CD1c-positive myeloid dendritic cell (primary cell): ENCODE measurements at regions not wholly inside any gene's neighbourhood (a gene's known extent, or its start where the extent isn't known, plus 50 kb on each side); places are given as distances from the start of the nearest gene placed in this dataset.
"Not testable (repeated sequence)": the region's sequence is repeated elsewhere in the genome, so short reads cannot be mapped to it uniquely, and the experiment has no call there.

Source experiments
- DNase-seq: peaks from one replicate; pipeline ENCODE4 v3.0.0-alpha.2; 2016; ENCODE audit errors: extremely low spot score

DNA sequence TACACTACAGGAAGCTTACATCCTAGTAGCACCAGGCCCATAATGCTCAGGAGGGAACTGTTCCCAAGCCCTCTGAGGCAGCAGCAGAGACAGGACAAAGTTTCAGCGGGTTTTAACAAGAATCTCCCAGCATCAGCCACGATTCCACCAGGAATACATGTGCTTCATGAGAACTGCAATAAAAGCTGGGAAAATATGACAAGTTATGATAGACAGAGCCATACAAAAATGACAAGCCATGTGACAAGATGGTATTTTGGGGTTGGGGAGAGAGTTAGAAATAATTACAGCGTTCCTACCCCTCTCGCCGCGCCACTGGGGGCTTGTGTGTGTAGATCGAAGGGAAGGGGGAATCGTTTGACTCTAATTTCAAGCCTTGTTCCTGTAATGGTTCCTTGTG, 112.7 kb upstream of the CTBP2 start:
- DNase-seq, result no peak

DNA sequence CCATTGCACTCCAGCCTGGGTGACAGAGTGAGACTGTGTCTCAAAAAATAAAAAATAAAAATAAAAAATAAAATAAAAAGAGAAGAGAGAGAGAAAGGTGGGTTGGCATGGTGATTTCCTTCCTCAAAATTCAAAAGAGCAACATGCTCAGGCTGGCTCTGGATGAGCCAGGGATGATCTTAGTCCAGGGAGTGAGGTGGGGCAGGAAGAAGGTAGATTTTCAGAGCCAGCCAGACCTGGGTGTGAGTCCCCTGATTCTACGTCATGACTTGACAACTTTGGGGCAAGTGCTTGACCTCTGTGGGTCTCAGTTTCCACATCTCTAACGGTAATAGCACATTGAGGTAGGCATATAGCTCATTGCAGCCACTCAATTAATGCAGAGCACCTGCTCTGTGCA, 109.4 kb upstream of the CTBP2 start:
- DNase-seq, result no peak

DNA sequence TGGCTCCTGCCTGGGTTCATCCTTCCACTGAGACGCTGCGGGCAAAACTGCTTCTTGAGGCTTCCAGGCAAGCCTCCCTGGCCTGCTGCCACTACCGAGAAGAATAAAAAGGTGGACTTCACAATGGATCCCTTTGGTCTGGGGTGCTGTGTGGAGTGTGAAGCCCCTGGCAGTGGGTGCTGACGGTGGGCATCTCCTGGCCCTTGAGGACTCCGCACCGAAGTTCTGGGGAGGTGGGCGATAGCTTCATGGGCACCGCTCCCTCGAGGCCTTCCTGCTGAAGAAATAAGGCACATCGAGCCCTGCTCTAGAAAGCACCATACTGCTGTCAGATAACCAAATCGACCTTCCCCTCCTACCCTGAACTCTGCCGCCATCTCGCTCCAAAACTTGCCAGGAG, 106.6 kb upstream of the CTBP2 start:
- no peak for DNase-seq

DNA sequence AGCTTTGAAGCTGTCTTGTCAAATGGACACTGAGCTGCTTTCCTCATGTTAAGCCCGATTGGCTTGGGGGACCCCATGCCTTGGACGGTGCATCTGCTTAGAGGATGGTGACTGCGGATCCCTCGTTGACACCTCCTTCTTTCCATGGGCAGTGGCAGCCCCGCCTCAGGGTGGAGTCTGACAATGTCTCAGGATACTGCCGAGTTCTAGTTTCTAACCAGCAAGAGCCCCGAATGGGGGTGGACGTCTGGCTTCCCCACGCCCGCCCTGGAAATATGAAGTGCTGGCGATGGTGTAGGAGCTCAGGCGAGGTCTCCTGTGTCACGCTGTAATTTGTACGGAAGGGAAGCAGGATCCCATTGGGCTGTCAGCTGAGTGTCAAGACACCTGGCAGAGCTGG, 106.2 kb upstream of the CTBP2 start:
- DNase-seq, result no peak

DNA sequence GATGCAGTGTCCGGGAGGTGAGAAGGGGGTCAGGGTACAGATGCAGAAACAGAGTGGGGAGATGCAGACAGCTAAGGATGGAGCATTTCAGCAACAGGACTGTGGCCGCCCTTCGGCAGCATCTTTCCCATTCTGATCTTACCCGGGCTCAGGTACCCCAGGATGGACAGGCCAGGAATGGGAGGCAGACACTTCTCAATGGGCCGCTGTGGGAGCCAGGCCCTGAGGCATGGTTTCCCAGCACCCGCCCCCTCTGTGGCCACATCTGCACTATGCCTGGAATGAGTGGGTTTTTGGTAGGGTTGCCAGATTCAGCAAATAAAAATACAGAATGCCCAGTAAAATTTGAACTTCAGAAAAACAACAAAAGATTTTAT, 105.2 kb upstream of the CTBP2 start:
- no peak for DNase-seq

DNA sequence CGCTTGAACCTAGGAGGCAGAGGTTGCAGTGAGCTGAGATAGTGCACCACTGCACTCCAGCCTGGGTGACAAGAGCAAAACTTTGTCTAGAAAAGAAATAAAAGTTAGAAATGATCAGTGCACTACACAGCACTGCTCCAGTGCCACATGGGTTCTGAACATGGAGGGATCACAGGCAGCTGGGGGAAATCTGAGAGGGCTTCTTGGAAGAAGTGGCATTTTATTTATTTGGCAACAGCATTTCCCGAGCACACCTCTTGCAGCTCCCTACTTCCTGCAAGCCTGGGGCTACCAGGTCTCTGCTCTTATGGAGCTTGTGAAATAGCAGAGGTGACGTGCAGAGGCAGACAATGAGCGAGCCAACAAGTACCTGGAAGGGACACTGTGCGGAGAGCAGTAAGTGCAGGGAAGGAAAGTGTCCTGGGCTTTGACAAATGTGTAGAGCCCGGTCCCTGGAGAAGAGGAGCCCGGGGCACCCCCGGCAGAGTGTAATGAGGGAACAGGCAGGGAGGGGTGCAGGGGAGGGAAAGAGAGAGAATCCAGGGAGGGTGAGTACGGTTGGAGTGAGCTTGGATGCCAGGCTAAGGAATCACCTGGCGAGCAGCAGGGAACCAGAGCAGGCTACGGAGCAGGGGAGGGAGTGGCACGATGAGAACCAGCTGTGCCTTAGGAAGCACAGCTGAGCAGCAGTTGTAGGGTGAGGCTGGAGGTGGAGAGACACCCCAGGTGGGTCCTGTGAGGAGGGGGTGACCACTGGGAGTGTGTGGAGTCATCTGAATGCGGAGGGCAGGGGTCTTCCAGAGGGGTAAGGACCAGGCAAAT, 104.6 kb upstream of the CTBP2 start:
- no peak for DNase-seq

DNA sequence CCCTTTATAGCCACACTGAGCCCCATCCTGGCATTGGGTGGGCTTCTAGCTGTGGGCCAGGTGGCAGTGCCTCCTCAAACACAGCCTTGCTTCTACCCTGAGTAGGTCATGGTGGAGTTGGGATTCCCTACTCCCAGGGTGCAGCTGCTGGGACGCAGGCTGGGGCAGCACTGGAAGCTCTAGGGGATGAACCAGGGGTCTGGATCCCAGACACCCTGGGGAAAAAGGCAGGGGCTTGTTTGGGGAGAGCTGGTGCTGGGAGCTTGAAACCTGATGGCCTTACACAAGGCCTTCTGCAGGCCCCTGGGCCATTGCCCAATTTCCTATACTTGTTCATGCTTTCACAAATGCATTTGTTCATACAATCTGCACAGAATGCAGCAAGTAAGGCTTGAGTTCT, 103.7 kb upstream of the CTBP2 start:
- DNase-seq, result no peak

DNA sequence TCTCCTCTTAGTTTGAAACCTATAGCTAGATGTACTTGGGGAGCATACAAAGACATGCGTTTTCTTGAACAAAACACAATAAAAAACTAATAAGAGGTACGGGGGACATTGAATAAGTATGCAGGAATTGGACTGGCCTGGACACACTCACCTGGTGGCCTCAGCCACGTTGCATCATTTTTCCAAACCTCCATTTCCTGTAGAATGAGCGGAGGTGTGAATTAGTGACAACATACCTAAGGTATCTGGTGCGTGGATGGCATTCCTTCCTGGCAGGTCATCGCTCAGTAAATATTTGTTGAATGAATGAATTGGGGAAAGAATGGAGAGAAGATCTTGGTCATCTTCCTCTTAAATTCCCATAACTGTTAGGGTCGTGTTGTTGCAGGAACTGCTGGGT, 103.2 kb upstream of the CTBP2 start:
- no peak for DNase-seq

DNA sequence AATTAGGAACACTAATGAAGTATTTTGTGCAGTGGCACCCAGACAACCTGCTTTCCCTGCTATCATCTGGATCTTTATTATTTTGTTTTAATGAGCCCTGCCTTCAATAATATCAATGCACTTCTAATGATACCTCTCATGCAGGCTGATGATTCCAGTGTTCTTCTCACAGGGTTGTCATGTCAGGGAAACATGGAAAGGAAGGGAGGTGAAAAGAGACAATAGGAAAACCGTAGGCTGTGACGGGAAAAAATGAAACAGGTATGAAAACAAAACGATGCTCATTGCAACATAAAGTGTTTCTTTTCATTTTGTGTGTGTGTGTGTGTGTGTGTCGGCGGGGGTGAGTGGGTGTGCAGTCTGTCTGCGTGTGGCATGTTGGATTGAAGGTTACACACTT, 102.6 kb upstream of the CTBP2 start:
- DNase-seq, result no peak

DNA sequence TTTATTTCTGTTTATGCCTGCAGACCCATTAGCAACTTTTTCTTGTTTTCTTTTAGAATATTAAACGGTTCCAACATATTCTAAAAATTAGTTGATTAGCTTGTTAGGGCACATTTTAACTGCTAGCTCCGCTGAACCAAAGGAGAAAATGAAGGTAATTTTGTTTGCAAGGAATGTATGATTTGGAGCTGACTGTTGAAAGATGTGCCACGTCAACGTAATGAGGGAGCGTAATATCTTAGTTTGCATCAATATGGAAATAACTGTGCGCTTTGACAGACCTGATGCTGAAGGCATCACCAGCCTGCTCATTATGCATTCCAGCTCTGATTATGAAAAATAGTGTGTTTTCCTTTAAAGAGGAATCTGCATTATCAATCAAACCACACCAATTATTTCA, 102.0 kb upstream of the CTBP2 start:
- DNase-seq, result no peak

DNA sequence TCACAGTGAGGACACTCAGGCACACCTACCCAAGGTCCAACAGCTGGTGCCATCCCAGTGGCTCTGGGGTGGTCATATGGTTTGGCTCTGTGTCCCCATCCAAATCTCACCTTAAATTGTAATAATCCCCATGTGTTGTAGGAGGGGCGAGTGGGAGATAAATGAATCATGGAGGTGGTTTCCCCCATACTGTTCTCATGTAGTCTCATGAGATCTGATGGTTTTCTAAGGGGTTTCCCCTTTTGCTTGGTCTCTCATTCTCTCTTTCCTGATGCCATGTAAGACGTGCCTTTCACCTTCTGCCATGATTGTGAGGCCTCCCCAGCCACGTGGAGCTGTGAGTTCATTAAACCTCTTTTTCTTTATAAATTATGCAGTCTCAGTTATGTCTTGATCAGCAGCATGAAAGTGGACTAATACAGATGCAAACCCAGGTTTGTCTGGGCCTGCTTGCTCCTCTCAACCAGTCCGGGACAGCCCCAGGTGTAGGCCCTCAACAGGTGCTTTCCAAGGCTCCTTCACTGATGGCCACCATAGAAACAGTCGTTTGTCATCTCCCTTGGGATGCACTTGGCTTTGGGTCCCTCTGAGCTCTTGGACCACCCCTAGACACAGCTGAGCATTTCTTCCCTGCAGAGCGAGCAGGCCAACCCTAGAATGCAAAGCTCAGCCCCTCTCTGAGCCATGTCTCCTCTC, 101.3 kb upstream of the CTBP2 start:
- DNase-seq, result no peak

DNA sequence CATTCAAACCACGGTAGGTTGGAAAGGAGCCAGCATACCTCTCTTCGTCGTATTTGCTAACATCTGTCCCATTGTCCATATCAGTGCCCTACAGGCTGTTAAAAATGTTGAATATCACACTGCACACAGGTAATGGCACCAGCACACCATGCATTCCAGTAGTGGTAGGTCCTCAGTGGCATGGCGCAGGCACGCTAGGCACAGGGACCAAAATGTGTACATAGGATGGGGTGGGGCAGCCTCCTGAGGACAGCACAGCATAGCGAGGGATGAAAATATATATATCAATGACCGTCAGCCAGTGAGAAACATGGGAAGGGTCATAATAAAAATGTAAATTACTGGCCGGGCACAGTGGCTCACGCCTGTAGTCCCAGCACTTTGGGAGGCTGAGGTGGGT, 99.9 kb upstream of the CTBP2 start:
- no peak for DNase-seq

DNA sequence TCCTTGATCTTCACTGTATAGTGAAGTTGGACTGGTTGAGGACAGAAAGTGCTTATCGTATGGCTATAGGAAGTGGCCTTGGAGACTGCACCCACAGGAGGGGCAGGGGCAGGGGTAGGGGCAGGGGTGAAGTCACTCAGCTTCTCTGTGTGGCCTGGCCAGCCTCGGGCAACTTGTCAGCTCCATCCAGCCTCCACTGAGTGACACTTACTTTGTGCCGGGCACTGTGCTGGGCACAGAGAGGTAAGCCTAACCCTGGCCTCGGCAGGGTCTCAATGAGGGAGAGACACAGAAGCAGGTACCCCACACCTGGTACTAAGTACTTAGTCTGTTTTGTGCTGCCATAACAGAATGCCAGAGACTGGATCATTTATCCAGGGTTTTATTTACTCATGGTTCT, 99.3 kb upstream of the CTBP2 start:
- DNase-seq, result no peak

DNA sequence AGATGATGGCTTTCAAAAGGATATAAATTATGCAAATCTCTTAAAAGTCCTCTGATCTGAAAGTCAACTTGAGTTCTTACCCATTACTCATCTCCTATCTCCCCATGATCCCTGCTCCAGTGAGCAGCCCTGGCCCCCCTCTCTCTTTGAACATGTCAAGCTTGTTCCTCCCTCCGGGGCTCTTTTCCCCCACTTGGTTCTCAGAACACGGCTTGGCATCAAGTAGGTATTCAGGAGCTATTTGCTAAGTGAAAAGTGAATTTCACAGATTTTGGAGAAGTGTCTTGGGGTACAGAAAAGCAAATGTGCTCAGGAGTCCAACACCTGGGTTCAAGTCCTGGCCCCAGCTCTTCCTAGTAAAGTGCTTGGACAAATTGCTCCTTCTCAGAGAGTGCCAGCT, 98.3 kb upstream of the CTBP2 start:
- DNase-seq, result no peak

DNA sequence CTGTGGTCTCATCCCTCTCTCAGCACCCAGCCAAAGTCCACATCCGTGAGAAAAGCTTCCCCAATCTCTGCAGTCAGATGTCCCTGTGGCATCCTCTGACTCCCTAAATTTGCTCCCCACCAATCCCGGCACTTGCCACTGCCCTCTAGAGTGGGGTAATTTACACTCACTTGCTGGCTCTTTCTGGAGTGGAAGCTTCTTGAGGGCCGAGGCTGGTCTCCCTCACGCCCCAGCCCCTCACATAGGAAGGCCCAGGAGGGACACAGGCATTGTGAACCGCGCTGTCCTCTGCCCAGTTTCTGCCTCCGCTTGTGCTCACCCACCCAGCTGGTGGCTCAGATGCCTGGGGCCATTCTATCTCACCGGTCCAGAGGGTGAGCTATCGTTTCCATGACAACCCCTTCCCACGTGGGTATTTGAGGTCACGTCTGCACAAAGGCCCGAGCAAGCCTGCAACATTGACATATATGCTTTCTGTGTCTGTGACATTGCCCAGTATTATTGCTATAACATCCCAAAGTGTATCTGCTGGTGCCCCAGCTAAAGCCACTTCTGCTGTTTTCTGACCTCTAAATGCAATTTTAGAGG, 97.3 kb upstream of the CTBP2 start:
- no peak for DNase-seq

DNA sequence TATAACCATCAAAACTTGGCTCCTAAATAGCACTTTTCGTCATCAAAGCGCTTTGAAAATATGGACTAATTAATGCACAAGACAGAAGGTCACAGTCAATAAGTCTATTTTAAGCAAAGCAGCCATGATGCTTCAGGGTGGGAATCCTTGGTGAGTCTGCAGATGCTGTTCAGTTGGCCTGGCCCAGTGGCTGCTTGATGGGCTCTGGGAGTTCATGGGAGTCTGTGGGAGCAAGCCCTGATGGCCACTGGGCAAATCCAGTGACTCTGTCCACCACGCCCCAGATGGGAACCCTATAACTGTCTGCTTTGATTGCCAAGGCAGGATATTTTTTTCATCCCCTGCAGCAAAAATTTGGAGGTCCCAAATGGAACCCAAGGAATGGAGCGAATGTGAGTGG, 95.7 kb upstream of the CTBP2 start:
- DNase-seq, result no peak

DNA sequence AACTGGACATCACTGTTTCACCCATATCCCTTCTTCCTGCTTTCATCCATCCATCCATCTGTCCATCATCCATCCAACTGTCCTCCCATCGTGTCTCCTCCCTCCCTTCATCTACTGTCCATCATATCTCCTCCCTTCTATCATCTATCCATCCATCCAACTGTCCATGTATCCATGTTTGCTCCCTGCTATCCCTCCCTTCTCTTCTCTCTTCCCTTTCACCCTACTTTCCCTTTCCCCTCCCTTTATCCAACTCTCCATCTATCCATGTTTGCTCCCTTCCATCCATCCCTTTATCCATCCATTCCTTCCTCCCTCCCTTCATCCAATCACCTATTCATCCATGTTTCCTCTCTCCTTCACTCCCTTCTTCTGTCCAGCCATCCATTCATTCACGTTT, 92.6 kb upstream of the CTBP2 start:
- DNase-seq, result no peak

DNA sequence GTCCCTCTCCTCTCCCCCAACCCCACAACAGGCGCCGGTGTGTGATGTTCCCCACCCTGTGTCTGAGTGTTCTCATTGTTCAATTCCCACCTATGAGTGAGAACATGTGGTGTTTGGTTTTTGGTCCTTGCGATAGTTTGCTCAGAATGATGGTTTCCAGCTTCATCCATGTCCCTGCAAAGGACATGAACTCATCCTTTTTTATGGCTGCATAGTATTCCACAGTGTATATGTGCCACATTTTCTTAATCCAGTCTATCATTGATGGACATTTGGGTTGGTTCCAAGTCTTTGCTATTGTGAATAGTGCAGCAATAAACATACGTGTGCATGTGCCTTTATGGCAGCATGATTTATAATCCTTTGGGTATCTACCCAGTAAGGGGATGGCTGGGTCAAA, 90.5 kb upstream of the CTBP2 start:
- not testable (repeated sequence) for DNase-seq

DNA sequence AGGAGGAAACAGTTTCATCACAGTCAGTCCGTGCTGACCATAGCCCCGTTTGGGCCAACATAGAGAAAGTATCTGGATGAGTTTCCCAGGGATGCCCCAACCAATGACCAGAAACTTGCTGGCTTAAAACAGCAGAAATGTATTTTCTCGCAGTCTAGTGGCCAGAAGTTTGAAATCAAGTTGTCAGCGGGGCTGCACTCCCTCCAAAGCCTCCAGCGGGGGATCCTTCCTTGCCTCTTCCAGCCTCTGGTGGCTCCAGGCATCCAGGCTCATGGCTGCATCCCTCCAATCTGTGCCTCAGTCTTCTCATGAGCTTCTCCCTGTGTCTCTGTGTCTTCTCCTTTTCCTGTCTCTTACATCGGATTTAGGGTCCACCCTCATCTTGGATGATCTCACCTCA, 89.6 kb upstream of the CTBP2 start:
- DNase-seq, result no peak

DNA sequence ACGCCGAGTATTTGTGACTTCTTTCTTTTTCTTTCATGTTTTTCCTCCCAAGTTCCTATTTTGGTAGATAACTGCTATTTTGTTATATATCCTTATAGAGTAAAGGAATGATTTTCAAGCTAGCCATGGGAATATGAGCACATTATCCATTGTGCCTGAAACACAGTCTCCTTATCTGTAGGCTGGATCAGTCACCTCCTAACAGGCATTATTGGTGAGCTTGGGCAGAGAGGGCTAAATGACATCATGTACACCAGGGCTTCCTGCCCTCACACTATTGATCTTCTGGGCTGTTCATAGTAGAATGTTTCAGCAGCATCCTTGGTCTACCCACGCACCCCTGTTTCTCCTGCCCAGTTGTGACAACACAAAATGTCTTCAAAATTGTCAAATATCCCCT, 88.1 kb upstream of the CTBP2 start:
- DNase-seq, result no peak

DNA sequence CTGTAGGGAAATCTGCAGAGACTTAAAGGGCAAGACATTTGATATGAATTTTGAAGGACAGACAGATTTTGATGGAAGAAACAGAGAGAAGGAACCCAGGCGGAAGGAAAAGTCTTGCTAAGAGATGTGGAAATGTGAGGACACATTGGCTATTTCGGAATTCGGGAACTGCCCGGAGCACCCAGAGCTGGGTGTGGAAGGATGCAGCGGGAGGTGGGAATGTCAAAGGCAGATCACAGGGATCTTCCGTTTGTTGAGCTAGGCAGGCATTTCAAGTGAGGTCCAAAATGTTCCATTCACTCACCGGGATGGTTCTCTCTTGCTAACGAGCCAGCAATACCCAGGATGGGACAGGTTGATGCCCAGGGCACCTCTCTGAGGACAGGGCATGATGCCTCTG, 87.2 kb upstream of the CTBP2 start:
- no peak for DNase-seq

DNA sequence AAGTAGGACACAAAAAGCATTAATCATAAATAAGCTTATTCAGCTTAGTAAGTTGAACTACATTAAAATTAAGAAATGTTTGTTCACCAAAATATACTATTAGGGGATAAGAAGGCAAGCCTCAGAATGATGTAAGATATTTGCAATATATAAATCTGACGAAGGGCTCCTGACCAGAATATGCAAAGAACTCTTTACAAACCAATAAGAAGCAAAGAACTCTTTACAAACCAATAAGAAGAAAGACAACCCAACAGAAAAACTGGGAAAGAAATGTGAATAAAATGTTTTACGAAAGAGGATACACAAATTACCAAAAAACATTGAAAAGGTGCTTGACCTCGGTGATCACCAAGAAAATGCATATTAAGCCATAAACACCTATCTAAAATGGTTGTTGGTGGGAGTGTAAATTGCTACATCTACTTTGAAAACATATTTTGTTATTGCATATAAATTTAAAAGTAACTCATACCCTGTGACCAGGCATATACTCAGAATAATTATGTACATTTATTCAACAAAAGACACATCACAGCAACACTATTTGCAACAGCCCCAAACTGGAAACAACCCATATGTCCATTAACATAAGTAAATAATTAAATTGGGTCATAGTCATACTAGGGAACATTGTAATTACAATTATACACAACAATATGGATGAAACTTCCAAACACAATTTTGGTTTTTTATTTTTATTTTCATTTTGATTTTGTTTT, 83.3 kb upstream of the CTBP2 start:
- no peak for DNase-seq

DNA sequence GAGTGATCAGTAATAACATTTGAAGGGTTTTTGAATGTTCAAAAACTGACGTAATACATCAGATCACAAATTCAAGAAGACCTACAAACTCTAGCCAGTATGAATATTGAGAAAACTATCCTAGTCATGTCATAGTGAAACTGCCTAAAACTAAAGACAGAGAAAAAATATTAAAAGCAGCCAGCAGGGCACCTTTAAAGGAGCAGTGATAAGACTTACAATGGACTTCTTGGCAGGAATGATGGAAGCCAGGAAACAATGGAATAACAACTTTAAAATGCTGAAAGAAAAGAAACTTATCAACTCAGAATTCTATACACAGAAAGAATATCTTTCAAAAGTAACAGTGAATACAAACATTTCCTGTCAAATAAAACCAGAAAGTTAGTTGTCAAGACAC, 78.3 kb upstream of the CTBP2 start:
- DNase-seq, result no peak
